ENCODE measurements at regions not wholly inside any gene's neighbourhood (a gene's known extent, or its start where the extent isn't known, plus 50 kb on each side); places are given as distances from the start of the nearest gene placed in this dataset.

DNA sequence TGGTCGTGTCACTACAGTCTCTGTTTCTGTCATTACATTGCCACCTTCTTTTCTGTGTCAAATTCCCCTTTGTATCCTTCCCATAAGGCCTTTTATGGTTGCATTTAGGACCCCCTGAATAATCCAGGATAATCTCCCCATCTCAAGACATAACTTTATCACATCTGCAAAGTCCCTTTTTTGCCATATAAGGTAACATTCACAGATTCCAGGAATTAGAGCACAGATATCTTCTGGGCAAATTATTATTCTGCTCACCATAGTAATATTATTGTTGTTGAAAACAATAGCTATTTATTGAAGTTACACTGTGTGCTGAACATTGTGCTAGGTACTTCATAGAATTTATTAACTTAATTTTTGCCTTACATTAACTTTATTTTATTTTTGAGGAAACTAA lies 159.1 kb downstream of the TFAP2B start:
- TF ChIP-seq, protein P1, sequence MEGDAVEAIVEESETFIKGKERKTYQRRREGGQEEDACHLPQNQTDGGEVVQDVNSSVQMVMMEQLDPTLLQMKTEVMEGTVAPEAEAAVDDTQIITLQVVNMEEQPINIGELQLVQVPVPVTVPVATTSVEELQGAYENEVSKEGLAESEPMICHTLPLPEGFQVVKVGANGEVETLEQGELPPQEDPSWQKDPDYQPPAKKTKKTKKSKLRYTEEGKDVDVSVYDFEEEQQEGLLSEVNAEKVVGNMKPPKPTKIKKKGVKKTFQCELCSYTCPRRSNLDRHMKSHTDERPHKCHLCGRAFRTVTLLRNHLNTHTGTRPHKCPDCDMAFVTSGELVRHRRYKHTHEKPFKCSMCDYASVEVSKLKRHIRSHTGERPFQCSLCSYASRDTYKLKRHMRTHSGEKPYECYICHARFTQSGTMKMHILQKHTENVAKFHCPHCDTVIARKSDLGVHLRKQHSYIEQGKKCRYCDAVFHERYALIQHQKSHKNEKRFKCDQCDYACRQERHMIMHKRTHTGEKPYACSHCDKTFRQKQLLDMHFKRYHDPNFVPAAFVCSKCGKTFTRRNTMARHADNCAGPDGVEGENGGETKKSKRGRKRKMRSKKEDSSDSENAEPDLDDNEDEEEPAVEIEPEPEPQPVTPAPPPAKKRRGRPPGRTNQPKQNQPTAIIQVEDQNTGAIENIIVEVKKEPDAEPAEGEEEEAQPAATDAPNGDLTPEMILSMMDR (optimal IDR thresholded peaks at IDR 0.05 in 1 of 3, IDR thresholded peaks at IDR 0.05 in 1 of 3, conservative IDR thresholded peaks at IDR 0.05 in 1 of 3; ENCODE audit: extremely low read depth in 1 of 3, insufficient read depth in 2 of 3, low read length in 3 of 3) = no peak
- no peak for TF ChIP-seq EZH2 (IDR thresholded peaks at IDR 0.05; ENCODE audit: low read length)

Data from keratinocyte (primary cell).